ENCODE measurements at regions not wholly inside any gene's neighbourhood (a gene's known extent, or its start where the extent isn't known, plus 50 kb on each side); places are given as distances from the start of the nearest gene placed in this dataset.

DNA sequence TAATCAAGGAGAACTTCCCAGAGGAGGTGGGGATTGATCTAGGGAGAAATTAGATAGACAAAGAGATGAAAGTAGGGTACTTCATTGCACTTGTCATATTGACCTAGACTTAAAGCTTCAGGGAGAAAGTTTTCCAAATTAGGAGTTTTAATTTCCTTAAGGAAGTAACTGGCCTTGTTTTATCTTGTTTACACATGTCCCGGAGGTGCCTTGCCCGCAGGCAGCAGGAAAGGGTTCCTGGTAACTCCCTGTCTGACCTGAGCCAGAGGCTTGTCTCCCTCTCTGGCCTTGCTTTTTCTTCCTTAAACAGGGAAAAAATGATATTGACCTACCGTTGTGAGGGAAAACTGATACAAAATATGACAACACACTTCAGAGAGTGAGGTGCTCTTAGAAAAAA lies 181.6 kb downstream of the EVX1 start:
- TF ChIP-seq, protein P1, sequence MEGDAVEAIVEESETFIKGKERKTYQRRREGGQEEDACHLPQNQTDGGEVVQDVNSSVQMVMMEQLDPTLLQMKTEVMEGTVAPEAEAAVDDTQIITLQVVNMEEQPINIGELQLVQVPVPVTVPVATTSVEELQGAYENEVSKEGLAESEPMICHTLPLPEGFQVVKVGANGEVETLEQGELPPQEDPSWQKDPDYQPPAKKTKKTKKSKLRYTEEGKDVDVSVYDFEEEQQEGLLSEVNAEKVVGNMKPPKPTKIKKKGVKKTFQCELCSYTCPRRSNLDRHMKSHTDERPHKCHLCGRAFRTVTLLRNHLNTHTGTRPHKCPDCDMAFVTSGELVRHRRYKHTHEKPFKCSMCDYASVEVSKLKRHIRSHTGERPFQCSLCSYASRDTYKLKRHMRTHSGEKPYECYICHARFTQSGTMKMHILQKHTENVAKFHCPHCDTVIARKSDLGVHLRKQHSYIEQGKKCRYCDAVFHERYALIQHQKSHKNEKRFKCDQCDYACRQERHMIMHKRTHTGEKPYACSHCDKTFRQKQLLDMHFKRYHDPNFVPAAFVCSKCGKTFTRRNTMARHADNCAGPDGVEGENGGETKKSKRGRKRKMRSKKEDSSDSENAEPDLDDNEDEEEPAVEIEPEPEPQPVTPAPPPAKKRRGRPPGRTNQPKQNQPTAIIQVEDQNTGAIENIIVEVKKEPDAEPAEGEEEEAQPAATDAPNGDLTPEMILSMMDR (IDR thresholded peaks at IDR 0.05): no peak
- H3K9me3 ChIP-seq: no peaks in the 10 kb centered on the region
- intact Hi-C loops (cut with DNase I): no loop called here
- no peak for DNase-seq (ENCODE audit: low spot score in 2 of 2)
- H3K4me1 ChIP-seq: no peaks in the 10 kb centered on the region
- H3K36me3 ChIP-seq: no peaks in the 10 kb centered on the region
- no peaks in the 10 kb centered on the region for H3K27me3 ChIP-seq
- H3K4me3 ChIP-seq: no peak overlapping the region
- H3K27ac ChIP-seq: no peak overlapping the region

DNA sequence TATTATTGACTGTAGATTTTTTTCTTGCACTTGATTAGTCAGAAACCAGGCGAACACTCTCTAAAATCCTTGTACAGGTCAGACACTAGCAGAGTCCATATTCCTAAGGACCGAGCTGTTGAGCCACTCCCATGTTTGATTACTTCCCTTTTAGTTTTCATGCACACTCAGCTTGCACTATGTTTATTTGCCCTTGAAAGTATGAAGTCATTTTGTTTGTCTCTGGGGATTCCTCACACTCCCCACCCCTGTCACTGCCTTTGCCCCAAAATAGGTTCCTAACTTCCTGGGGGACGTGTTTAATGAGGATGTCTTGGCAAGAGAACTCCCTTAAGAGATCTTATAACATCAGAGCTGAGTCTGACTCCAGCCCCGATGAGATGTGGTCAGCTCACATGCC lies 182.1 kb downstream of the EVX1 start:
- H3K36me3 ChIP-seq: no peaks in the 10 kb centered on the region
- DNase-seq (ENCODE audit: low spot score in 2 of 2): no peak
- no peaks in the 10 kb centered on the region for H3K4me1 ChIP-seq
- H3K27ac ChIP-seq: no peak overlapping the region
- no peaks in the 10 kb centered on the region for H3K27me3 ChIP-seq
- TF ChIP-seq, protein P1 (IDR thresholded peaks at IDR 0.05): no peak
- no peak overlapping the region for H3K4me3 ChIP-seq
- no peaks in the 10 kb centered on the region for H3K9me3 ChIP-seq
- intact Hi-C loops (cut with DNase I): no loop called here

DNA sequence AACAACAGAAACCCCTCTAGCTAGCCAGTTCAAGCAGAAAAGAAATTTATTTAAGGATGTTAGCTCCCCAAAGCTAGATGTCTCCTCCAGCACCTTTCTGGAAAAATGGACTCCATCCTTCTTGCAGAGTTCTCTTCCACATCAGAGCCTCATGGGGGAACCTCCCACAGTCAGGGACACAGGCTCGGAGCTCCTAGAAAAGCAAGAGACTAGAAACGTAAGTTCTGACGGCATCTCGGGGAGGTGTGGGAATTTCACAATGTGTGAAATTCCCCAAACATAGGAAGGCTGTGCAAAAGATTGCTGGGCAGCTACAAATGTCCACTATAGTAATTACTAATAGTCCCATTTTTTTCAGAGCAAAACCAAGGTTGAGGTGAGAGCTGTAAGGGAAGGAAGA lies 184.8 kb downstream of the EVX1 start:
- DNase-seq (ENCODE audit: low spot score in 2 of 2): no peak
- TF ChIP-seq, protein P1 (IDR thresholded peaks at IDR 0.05): no peak
- no peaks in the 10 kb centered on the region for H3K9me3 ChIP-seq

DNA sequence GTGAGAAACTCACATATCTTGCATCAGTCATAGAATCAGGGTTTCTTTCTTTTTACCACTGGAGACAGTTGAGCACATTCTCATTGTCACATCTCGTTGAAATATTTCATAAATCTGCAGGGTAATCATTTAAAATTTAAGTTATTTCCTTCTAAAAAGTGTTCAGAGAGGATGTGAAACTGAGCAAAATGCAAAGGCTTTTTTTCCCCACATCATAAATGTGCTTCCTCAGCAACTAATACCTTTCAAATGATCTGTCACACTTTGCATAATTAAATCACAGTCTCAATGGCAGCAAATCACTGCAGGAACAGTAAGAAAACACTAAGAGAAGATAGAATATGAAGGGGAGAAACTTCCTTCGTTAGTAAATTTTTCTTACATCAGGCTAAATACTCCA lies 187.5 kb downstream of the EVX1 start:
- H3K4me1 ChIP-seq: no peaks in the 10 kb centered on the region
- no peaks in the 10 kb centered on the region for H3K27me3 ChIP-seq
- no peak overlapping the region for H3K4me3 ChIP-seq
- intact Hi-C loops (cut with DNase I): no loop called here
- H3K9me3 ChIP-seq: no peaks in the 10 kb centered on the region
- TF ChIP-seq, protein P1 (IDR thresholded peaks at IDR 0.05): no peak
- H3K27ac ChIP-seq: no peak overlapping the region
- DNase-seq (ENCODE audit: low spot score in 2 of 2): no peak
- no peaks in the 10 kb centered on the region for H3K36me3 ChIP-seq

More for the DNA sequence above, 184.8 kb downstream of the EVX1 start:
- no peak overlapping the region for H3K27ac ChIP-seq
- intact Hi-C loops (cut with DNase I): no loop called here
- no peaks in the 10 kb centered on the region for H3K36me3 ChIP-seq
- no peaks in the 10 kb centered on the region for H3K27me3 ChIP-seq
- no peaks in the 10 kb centered on the region for H3K4me1 ChIP-seq
- no peak overlapping the region for H3K4me3 ChIP-seq

DNA sequence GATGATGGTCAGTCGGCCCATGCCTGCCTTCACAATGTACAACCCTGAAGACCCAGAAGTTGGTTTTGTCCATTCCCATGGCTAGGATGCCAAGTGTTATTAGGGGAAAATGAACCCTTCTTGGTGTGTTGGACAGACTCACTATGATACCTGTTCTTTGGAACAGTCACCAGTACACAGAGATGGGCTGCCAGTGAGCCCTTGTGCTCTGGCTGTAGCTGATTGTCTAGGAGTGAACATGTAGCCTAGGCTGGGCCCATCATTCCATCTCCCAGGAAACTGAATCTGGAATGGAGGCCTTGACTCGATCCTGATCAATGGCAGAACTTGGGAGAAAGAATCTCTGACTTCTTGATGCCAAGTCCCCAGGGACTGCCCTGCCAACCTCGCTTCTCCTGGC lies 188.9 kb downstream of the EVX1 start:
- intact Hi-C loops (cut with DNase I): no loop called here
- no peak overlapping the region for H3K27ac ChIP-seq
- no peaks in the 10 kb centered on the region for H3K4me1 ChIP-seq
- TF ChIP-seq, protein P1 (IDR thresholded peaks at IDR 0.05): no peak
- no peak for DNase-seq (ENCODE audit: low spot score in 2 of 2)
- no peaks in the 10 kb centered on the region for H3K27me3 ChIP-seq
- H3K9me3 ChIP-seq: no peaks in the 10 kb centered on the region
- H3K36me3 ChIP-seq: no peaks in the 10 kb centered on the region
- H3K4me3 ChIP-seq: no peak overlapping the region

DNA sequence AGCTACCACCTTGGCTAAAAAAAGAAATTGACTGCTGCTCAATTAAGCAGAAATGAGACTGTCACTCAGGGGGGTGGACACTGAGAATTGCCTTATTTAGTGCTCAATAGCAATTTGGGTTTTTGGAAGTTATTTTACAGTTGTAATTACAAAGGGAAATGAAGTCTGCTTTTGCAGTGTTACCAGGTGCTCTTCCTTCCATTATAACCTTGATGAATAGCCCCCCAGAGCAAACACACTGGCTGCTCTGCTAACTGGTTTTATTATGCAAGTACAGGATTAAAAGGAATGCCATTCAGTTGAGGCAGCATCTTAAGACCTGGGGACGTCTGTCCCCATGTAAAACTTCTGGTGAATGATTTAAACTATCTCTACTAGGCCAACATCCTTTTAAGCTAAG lies 191.0 kb downstream of the EVX1 start:
- DNase-seq (ENCODE audit: low spot score in 2 of 2): no peak

More for the DNA sequence above, 191.0 kb downstream of the EVX1 start:
- intact Hi-C loops (cut with DNase I): no loop called here
- H3K4me1 ChIP-seq: no peaks in the 10 kb centered on the region
- H3K27me3 ChIP-seq: no peaks in the 10 kb centered on the region
- TF ChIP-seq, protein P1 (IDR thresholded peaks at IDR 0.05): no peak
- H3K36me3 ChIP-seq: no peaks in the 10 kb centered on the region
- no peaks in the 10 kb centered on the region for H3K9me3 ChIP-seq
- H3K27ac ChIP-seq: no peak overlapping the region
- H3K4me3 ChIP-seq: no peak overlapping the region
